ENCODE measurements at regions not wholly inside any gene's neighbourhood (a gene's known extent, or its start where the extent isn't known, plus 50 kb on each side); places are given as distances from the start of the nearest gene placed in this dataset.

DNA sequence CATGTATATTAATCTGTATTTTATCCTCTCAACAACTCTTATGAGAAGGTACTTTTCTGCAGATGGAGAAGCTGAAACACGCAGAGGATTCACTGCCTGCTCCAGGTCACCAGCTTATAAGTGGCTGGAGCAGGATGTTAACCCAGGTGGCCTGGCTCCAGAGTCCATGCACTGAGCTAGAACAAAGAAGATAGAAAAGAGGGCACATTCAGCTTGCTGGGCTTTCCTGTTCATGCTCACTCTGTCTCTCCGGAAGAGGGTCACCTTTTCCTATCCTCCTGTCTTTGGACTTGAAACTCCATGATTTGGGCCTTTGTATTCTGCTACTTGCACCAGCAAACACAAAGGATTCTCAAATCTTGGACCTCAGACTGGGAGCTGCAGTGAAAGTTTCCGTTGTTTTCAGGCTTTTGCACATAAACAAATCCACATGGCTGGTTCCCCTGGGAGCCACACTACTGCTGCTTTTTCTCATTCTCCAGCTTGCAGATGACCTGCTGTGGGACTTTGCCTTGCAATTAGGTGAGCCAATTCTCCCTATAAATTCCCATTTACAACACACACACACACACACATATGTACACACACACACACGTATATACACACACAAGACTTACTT, 117.3 kb upstream of the GRK3 start (continued):
- TF ChIP-seq ZNF263 (CRISPR knock-in tag; IDR thresholded peaks at IDR 0.05), result peak; percentile 12; the same call in 1 of the 2 replicates
- TF ChIP-seq GLI4 (CRISPR knock-in tag; IDR thresholded peaks at IDR 0.05; ENCODE audit: borderline replicate concordance), result peak; percentile 18; the same call in 1 of the 2 replicates
- no peak for TF ChIP-seq SMARCC2 (IDR thresholded peaks at IDR 0.05)
- no peak for TF ChIP-seq SOX6 (IDR thresholded peaks at IDR 0.05)
- 0 out of 2 replicates have a peak, but pooled peaks have one; percentile 14 for TF ChIP-seq SOX6 (CRISPR knock-in tag; IDR thresholded peaks at IDR 0.05)
- TF ChIP-seq ZNF616 (CRISPR knock-in tag; IDR thresholded peaks at IDR 0.05; ENCODE audit: low read depth), result no peak
- TF ChIP-seq, protein P1, sequence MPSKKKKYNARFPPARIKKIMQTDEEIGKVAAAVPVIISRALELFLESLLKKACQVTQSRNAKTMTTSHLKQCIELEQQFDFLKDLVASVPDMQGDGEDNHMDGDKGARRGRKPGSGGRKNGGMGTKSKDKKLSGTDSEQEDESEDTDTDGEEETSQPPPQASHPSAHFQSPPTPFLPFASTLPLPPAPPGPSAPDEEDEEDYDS (CRISPR knock-in tag; IDR thresholded peaks at IDR 0.05), result peak; percentile 68; the same call in 1 of the 2 replicates
- TF ChIP-seq, protein P2, sequence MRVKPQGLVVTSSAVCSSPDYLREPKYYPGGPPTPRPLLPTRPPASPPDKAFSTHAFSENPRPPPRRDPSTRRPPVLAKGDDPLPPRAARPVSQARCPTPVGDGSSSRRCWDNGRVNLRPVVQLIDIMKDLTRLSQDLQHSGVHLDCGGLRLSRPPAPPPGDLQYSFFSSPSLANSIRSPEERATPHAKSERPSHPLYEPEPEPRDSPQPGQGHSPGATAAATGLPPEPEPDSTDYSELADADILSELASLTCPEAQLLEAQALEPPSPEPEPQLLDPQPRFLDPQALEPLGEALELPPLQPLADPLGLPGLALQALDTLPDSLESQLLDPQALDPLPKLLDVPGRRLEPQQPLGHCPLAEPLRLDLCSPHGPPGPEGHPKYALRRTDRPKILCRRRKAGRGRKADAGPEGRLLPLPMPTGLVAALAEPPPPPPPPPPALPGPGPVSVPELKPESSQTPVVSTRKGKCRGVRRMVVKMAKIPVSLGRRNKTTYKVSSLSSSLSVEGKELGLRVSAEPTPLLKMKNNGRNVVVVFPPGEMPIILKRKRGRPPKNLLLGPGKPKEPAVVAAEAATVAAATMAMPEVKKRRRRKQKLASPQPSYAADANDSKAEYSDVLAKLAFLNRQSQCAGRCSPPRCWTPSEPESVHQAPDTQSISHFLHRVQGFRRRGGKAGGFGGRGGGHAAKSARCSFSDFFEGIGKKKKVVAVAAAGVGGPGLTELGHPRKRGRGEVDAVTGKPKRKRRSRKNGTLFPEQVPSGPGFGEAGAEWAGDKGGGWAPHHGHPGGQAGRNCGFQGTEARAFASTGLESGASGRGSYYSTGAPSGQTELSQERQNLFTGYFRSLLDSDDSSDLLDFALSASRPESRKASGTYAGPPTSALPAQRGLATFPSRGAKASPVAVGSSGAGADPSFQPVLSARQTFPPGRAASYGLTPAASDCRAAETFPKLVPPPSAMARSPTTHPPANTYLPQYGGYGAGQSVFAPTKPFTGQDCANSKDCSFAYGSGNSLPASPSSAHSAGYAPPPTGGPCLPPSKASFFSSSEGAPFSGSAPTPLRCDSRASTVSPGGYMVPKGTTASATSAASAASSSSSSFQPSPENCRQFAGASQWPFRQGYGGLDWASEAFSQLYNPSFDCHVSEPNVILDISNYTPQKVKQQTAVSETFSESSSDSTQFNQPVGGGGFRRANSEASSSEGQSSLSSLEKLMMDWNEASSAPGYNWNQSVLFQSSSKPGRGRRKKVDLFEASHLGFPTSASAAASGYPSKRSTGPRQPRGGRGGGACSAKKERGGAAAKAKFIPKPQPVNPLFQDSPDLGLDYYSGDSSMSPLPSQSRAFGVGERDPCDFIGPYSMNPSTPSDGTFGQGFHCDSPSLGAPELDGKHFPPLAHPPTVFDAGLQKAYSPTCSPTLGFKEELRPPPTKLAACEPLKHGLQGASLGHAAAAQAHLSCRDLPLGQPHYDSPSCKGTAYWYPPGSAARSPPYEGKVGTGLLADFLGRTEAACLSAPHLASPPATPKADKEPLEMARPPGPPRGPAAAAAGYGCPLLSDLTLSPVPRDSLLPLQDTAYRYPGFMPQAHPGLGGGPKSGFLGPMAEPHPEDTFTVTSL (CRISPR knock-in tag; IDR thresholded peaks at IDR 0.05; ENCODE audit: borderline replicate concordance), result 0 out of 2 replicates have a peak, but pooled peaks have one; percentile 37
- TF ChIP-seq STAG1 (CRISPR knock-in tag; IDR thresholded peaks at IDR 0.05), result 0 out of 2 replicates have a peak, but pooled peaks have one; percentile 3
- TF ChIP-seq HNRNPK (IDR thresholded peaks at IDR 0.05; ENCODE audit: low read depth, low read length, poor library complexity, severe bottlenecking), result no peak
- TF ChIP-seq HDAC2 (CRISPR knock-in tag; IDR thresholded peaks at IDR 0.05), result 0 out of 2 replicates have a peak, but pooled peaks have one; percentile 18
- peak; percentile 11; the same call in 1 of the 2 replicates for TF ChIP-seq TFAP4 (IDR thresholded peaks at IDR 0.05; ENCODE audit: borderline replicate concordance, low read depth)
- 0 out of 2 replicates have a peak, but pooled peaks have one; percentile 10 for TF ChIP-seq ZSCAN25 (CRISPR knock-in tag; IDR thresholded peaks at IDR 0.05)
- TF ChIP-seq, protein P3, sequence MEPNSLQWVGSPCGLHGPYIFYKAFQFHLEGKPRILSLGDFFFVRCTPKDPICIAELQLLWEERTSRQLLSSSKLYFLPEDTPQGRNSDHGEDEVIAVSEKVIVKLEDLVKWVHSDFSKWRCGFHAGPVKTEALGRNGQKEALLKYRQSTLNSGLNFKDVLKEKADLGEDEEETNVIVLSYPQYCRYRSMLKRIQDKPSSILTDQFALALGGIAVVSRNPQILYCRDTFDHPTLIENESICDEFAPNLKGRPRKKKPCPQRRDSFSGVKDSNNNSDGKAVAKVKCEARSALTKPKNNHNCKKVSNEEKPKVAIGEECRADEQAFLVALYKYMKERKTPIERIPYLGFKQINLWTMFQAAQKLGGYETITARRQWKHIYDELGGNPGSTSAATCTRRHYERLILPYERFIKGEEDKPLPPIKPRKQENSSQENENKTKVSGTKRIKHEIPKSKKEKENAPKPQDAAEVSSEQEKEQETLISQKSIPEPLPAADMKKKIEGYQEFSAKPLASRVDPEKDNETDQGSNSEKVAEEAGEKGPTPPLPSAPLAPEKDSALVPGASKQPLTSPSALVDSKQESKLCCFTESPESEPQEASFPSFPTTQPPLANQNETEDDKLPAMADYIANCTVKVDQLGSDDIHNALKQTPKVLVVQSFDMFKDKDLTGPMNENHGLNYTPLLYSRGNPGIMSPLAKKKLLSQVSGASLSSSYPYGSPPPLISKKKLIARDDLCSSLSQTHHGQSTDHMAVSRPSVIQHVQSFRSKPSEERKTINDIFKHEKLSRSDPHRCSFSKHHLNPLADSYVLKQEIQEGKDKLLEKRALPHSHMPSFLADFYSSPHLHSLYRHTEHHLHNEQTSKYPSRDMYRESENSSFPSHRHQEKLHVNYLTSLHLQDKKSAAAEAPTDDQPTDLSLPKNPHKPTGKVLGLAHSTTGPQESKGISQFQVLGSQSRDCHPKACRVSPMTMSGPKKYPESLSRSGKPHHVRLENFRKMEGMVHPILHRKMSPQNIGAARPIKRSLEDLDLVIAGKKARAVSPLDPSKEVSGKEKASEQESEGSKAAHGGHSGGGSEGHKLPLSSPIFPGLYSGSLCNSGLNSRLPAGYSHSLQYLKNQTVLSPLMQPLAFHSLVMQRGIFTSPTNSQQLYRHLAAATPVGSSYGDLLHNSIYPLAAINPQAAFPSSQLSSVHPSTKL (CRISPR knock-in tag; IDR thresholded peaks at IDR 0.05), result peak; percentile 49; the same call in 1 of the 2 replicates

All from HepG2 (cell line).